OCI-LY7 (cell line): ENCODE measurements at regions not wholly inside any gene's neighbourhood (a gene's known extent, or its start where the extent isn't known, plus 50 kb on each side); places are given as distances from the start of the nearest gene placed in this dataset.

Source experiments
- BruUV-seq: library from RNA; stranded (reverse); fragments of 400-500 nt; replicated peaks from 2 replicates; lab custom pipeline; 2021; lab: Mats Ljungman, UMichigan
- CTCF ChIA-PET: fragments of 300-600 bp; sonication (Branson Sonifier 250); formaldehyde crosslinking; loops from one replicate; lab custom pipeline; 2022; ENCODE audit warnings: antibody characterized with exemption; ENCODE audit not compliant: unreplicated experiment; lab: Charles Lee
- POLR2A ChIA-PET: fragments of 300-600 bp; sonication (Branson Sonifier 250); formaldehyde crosslinking; loops from one replicate; lab custom pipeline; 2022; ENCODE audit warnings: antibody characterized with exemption; lab: Charles Lee
- DNase-seq: peaks from one replicate; pipeline ENCODE4 v3.0.0-alpha.2; 2015; ENCODE audit warnings: low spot score
- H2AFZ ChIP-seq: fragments of 200-600 bp; sonication (generic), shearing (Covaris generic); 2 replicates; pipeline ENCODE4 v1.6.1; 2014; ENCODE audit warnings: mild to moderate bottlenecking, antibody characterized with exemption, low read length, moderate library complexity
- H3K27ac ChIP-seq: fragments of 200-600 bp; sonication (generic); 2 replicates; pipeline ENCODE4 v1.5.1; 2014; ENCODE audit warnings: mixed run types, low read depth, mild to moderate bottlenecking, moderate library complexity, low read length, inconsistent platforms; ENCODE audit not compliant: poor library complexity, severe bottlenecking
- H3K36me3 ChIP-seq: fragments of 200-600 bp; sonication (generic); 2 replicates; pipeline ENCODE4 v1.6.1; 2014; ENCODE audit warnings: mild to moderate bottlenecking, antibody characterized with exemption, low read length, moderate library complexity, mixed read lengths; ENCODE audit not compliant: insufficient read depth
- H3K4me1 ChIP-seq: fragments of 200-600 bp; sonication (generic); 2 replicates; pipeline ENCODE4 v1.5.1; 2014; ENCODE audit warnings: mild to moderate bottlenecking, low read length; ENCODE audit not compliant: insufficient read depth, poor library complexity, severe bottlenecking
- H3K4me2 ChIP-seq: fragments of 200-600 bp; sonication (generic); 2 replicates; pipeline ENCODE4 v1.6.1; 2014; ENCODE audit warnings: mild to moderate bottlenecking, low read length
- H3K4me3 ChIP-seq: fragments of 200-600 bp; sonication (generic); 2 replicates; pipeline ENCODE4 v1.5.1; 2014; ENCODE audit warnings: mild to moderate bottlenecking, low read depth, low read length; ENCODE audit not compliant: poor library complexity, severe bottlenecking
- H3K79me2 ChIP-seq: fragments of 200-600 bp; sonication (generic); 2 replicates; pipeline ENCODE4 v1.6.1; 2016; ENCODE audit warnings: low read depth, mild to moderate bottlenecking, low read length, moderate library complexity, mixed read lengths; ENCODE audit not compliant: insufficient read depth
- H3K9me2 ChIP-seq: fragments of 200-600 bp; sonication (generic); 2 replicates; pipeline ENCODE4 v1.6.1; 2016; ENCODE audit warnings: mild to moderate bottlenecking, low read length, mixed read lengths; ENCODE audit not compliant: insufficient read depth
- H3K9me3 ChIP-seq: fragments of 200-600 bp; sonication (generic); 2 replicates; pipeline ENCODE4 v1.6.1; 2014; ENCODE audit warnings: mild to moderate bottlenecking, mixed run types, low read length, mixed read lengths
- H4K20me1 ChIP-seq: fragments of 200-600 bp; sonication (generic); 2 replicates; pipeline ENCODE4 v1.6.1; 2014; ENCODE audit warnings: mild to moderate bottlenecking, antibody characterized with exemption, low read length, moderate library complexity, mixed read lengths; ENCODE audit not compliant: insufficient read depth
- EZH2phosphoT487 ChIP-seq: fragments of 200-600 bp; sonication (generic); IDR thresholded peaks from 2 replicates; pipeline ENCODE4 v1.6.1; 2018; ENCODE audit warnings: low read depth, borderline replicate concordance, mild to moderate bottlenecking, mixed run types, antibody characterized with exemption, low read length, moderate library complexity, mixed read lengths
- intact Hi-C: fragments of 100-400 bp; cut with micrococcal nuclease; formaldehyde crosslinking; loops from one replicate; pipeline ENCODE4 v1.10.0; 2022; ENCODE audit not compliant: unreplicated experiment
- TF ChIP-seq, protein P1 (sequence below): fragments of 200-600 bp; sonication (generic); conservative IDR thresholded peaks from 2 replicates; pipeline ENCODE4 v1.5.1; 2014; ENCODE audit warnings: mild to moderate bottlenecking, antibody characterized with exemption, low read length, moderate library complexity, mixed read lengths

GRCh38 chr4:180456928-180457327 is 1786.3 kb upstream of the TENM3 start:
- no peak overlapping the region for H3K27ac ChIP-seq
- no peak for TF ChIP-seq EZH2phosphoT487
- TF ChIP-seq, protein P1, sequence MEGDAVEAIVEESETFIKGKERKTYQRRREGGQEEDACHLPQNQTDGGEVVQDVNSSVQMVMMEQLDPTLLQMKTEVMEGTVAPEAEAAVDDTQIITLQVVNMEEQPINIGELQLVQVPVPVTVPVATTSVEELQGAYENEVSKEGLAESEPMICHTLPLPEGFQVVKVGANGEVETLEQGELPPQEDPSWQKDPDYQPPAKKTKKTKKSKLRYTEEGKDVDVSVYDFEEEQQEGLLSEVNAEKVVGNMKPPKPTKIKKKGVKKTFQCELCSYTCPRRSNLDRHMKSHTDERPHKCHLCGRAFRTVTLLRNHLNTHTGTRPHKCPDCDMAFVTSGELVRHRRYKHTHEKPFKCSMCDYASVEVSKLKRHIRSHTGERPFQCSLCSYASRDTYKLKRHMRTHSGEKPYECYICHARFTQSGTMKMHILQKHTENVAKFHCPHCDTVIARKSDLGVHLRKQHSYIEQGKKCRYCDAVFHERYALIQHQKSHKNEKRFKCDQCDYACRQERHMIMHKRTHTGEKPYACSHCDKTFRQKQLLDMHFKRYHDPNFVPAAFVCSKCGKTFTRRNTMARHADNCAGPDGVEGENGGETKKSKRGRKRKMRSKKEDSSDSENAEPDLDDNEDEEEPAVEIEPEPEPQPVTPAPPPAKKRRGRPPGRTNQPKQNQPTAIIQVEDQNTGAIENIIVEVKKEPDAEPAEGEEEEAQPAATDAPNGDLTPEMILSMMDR: peak; percentile 43
- H3K9me3 ChIP-seq: no peaks in the 10 kb centered on the region
- POLR2A ChIA-PET: no interaction called here
- H3K36me3 ChIP-seq: no peaks in the 10 kb centered on the region
- H2AFZ ChIP-seq: no peak overlapping the region
- H3K79me2 ChIP-seq: no peaks in the 10 kb centered on the region
- no peaks in the 10 kb centered on the region for H3K9me2 ChIP-seq
- H3K4me1 ChIP-seq: no peaks in the 10 kb centered on the region
- CTCF ChIA-PET: no interaction called here
- intact Hi-C loops: no loop called here
- H3K4me3 ChIP-seq: no peak overlapping the region
- no peak overlapping the region for H3K4me2 ChIP-seq
- BruUV-seq: no TSS peak
- DNase-seq: no peak
- no peaks in the 10 kb centered on the region for H4K20me1 ChIP-seq

GRCh38 chr4:180462116-180462515 is 1781.1 kb upstream of the TENM3 start:
- Histone ChIP-seq H3K9me3 (no peaks in the 10 kb centered on the region), H3K27ac (no peak overlapping the region), H3K4me1 (no peaks in the 10 kb centered on the region), H4K20me1 (no peaks in the 10 kb centered on the region), H3K4me3 (no peak overlapping the region), H3K36me3 (no peaks in the 10 kb centered on the region), H3K79me2 (no peaks in the 10 kb centered on the region), H3K4me2 (no peak overlapping the region), H3K9me2 (no peaks in the 10 kb centered on the region), H2AFZ (no peak overlapping the region)
- POLR2A ChIA-PET: interaction anchor here (0.6 kb wide), 1 partner anchor 24 kb away, joined by 9 read pairs; no protein-coding TSS in a partner anchor
- intact Hi-C loops: no loop called here
- no peak for DNase-seq
- CTCF ChIA-PET: no interaction called here
- BruUV-seq: no TSS peak
- TF ChIP-seq EZH2phosphoT487: no peak
- TF ChIP-seq, protein P1: no peak

DNA sequence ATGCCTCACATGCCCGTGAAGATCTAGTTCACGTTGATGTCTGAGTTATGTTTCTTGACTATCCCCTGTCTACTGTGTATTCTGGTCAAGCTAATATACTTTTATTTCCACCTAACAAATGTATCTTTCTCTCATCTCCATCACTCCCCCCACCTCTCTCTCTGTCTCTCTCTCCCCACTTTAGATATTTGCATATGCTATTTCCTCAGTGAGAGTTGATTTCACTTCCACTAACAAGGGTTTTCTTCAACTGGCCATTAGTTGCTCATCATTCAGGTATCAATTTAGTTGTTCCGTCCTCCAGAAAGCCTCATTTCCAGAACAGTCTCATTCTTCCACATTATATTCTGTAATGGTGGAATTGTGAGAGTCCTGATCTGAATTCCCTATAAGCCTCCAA is 1777.8 kb upstream of the TENM3 start:
- Histone ChIP-seq H4K20me1 (no peaks in the 10 kb centered on the region), H3K9me3 (no peaks in the 10 kb centered on the region), H2AFZ (no peak overlapping the region), H3K4me1 (no peaks in the 10 kb centered on the region), H3K27ac (no peak overlapping the region), H3K79me2 (no peaks in the 10 kb centered on the region), H3K9me2 (no peaks in the 10 kb centered on the region), H3K4me3 (no peak overlapping the region), H3K36me3 (no peaks in the 10 kb centered on the region), H3K4me2 (no peak overlapping the region)
- BruUV-seq: no TSS peak
- ChIA-PET POLR2A (no interaction called here), CTCF (no interaction called here)
- intact Hi-C loops: no loop called here
- no peak for TF ChIP-seq EZH2phosphoT487
- TF ChIP-seq, protein P1: no peak
- no peak for DNase-seq
